Islet of Langerhans (tissue), 1 donor: ENCODE measurements at regions not wholly inside any gene's neighbourhood (a gene's known extent, or its start where the extent isn't known, plus 50 kb on each side); places are given as distances from the start of the nearest gene placed in this dataset.
"Not testable (repeated sequence)": the region's sequence is repeated elsewhere in the genome, so short reads cannot be mapped to it uniquely, and the experiment has no call there.

Experiments used
- FAIRE-seq: peaks from one replicate; lab custom pipeline; 2011; peaks lifted over from hg19 to GRCh38; lab: Jason Lieb, UNC

DNA sequence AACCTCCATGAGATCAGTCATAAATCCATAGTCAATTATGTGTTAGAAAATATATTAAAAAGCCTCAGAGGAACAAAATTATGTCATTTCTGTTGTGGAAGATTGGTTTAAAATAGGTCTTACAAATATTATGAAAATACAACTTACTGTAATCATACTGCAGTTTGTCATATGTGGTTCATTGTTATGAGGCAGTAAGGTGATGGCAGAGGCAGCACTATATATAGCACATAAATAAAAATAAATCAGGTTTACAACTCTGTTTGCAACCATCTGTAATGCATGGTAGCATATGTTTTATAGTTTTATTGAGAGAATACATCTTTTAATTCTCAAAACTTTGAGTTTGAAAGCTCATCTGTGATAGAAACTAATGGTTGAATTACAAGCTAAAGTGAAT is 651.4 kb downstream of the PCDH11X start:
- not testable (repeated sequence) for FAIRE-seq

GRCh38 chrX:92460539-92460938 is 681.4 kb downstream of the PCDH11X start:
- FAIRE-seq: not testable (repeated sequence)

DNA sequence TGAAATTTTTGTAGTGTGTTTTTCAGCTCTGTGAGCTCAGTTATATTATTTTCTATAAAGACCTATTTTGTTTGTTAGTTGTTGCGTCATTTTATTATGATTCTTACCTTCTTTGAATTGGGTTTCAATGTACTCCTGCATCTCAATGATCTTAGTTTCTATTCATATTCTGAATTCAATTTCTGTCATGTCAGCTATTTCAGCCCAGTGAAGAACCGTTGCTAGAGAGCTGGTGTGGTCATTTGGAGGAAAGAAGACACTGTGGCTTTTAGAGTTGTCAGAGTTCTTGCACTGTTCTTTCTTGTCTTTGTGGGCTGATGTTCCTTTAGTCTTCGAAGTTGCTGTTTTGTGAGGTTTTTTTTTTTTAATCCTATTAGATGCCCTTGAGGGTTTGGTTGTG is 701.0 kb downstream of the PCDH11X start:
- not testable (repeated sequence) for FAIRE-seq

DNA sequence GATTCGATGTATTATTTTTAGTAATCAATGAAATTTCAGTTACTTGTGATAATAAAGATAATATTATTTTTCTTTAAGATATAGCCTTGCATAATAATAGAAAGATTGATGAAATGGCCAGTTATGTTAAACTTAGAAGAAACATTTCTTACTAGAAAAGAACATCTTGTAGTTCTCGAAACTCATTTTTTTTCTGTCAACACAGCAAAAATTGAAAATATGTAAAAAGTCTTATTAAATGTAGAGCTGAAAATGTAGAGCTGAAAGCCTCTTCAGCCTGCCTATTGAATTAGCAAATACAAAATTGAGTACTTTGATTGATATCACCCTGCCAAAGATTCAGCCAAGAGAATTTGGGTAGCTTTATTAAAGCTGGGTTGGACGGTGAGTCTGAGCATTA is 706.3 kb downstream of the PCDH11X start:
- FAIRE-seq: not testable (repeated sequence)

DNA sequence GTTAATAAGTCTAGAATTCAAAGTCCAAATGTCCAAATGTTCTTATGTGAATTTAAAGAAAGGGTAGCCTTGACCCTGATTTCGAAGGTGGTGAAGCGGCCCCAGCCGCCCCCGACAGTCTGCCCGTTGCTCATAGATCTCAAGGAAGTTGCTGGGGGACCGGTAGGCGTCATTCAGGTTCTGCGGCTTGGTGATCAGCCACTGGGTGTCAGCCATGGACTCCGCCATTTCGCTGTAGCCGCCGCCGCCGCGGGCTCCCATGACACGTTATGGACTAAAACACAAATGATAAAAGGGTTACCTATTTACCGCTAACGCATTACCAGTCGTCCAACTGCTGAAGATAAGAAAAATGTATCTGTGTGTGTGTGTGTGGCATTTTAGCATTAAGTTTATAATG is 736.1 kb downstream of the PCDH11X start:
- FAIRE-seq: not testable (repeated sequence)

DNA sequence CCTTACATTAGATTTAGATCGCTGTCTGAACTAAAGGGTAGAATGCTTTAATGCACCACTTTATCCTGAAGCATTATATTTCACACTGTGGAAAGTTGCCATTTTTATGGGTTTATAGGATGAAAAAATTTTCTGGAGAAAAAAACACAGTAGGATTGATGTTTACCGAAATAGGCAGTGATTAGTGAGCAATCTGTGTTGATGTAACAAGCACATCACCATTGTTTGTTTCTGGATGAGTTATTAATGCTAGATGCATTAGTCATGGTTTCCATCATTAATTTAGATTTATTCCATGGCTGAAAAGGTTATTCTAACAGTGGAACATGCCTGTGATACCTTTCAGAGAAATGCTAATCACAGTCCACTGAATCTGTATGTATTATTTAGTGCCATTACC is 749.8 kb downstream of the PCDH11X start:
- FAIRE-seq: not testable (repeated sequence)

- not testable (repeated sequence) for FAIRE-seq
Measured at GRCh38 chrX:92540461-92540860, 761.3 kb downstream of the PCDH11X start.

GRCh38 chrX:92558323-92558722 is 779.1 kb downstream of the PCDH11X start:
- peak; percentile 17 for FAIRE-seq

GRCh38 chrX:92558796-92559195 is 779.6 kb downstream of the PCDH11X start:
- not testable (repeated sequence) for FAIRE-seq

DNA sequence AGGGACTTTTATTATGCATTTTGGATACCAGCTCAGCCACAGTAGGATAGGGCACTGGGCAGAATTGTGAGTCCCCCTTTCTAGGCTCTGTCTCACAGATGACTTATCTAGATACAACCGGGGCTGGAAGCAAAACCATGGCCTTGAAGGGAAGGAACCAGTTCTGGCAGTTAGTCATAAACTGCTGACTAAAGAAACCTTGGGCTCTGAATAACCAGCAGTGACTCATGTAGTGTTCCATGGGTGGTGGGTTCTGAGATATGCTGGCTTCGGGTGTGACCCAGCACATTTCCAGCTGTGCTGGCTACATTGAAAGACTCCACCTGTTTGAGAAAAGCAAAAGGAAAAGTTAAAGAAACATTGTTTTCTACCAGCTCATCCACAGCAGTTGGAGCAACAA is 780.9 kb downstream of the PCDH11X start:
- not testable (repeated sequence) for FAIRE-seq

DNA sequence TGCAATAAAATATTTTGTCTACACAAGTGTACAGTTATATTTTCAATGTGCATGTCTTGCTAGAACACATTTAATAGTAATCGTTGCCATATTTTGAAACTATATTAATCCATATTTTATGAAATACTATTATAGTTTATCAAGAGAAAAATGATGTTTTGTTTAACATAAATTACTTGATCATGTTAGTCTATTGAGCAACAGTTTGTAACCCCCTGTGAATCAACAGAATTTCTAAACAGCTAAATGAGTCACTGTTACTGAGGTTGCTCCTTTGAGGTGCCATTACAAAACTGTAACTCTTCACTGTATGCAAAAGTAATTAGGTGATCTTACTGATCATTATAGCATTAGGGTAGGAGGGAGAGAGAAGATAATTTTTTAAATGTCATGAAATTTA is 791.0 kb downstream of the PCDH11X start:
- not testable (repeated sequence) for FAIRE-seq

- not testable (repeated sequence) for FAIRE-seq
Measured at GRCh38 chrX:92586643-92587042, 807.5 kb downstream of the PCDH11X start.

GRCh38 chrX:92589676-92590075 is 810.5 kb downstream of the PCDH11X start:
- not testable (repeated sequence) for FAIRE-seq

- FAIRE-seq: not testable (repeated sequence)
Measured at GRCh38 chrX:92590726-92591298, 811.6 kb downstream of the PCDH11X start.

DNA sequence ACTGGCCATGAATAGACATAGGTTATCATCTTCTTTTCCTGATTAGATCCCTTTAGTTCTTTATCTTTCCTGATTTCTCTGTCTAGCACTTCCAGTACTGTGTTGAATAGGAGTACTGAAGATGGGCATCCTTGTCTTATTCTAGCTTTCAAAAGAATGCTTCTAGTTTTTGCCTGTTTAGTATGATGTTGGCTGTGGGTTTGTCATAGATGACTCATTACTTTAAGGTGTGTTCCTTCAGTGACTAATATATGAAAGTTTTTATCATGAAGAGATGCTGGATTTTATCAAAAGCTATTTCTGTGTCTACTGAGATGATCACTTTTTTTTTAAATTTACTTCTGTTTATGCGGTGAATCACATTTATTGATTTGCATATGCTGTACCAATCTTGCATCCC is 832.3 kb downstream of the PCDH11X start:
- FAIRE-seq: not testable (repeated sequence)

DNA sequence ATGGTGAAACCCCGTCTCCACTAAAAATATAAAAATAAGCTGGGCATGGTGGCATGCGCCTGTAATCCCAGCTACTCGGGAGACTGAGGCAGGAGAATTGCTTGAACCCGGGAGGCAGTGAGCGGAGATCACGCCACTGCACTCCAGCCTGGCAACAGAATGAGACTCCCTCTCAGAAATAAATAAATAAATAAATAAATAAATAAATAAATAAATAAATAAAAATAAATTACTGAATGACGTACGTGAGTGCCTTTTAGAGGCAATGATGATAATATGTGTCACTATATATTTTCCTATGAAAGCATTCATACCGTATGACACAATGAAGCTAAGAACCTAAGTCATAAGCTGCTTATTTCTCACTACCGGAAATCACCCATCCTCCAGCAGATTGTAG is 847.5 kb downstream of the PCDH11X start:
- FAIRE-seq: not testable (repeated sequence)

GRCh38 chrX:92657593-92657992 is 878.4 kb downstream of the PCDH11X start:
- FAIRE-seq: not testable (repeated sequence)

- FAIRE-seq: not testable (repeated sequence)
Measured at GRCh38 chrX:92659743-92660142, 880.6 kb downstream of the PCDH11X start.

GRCh38 chrX:92692796-92693195 is 913.6 kb downstream of the PCDH11X start:
- not testable (repeated sequence) for FAIRE-seq

DNA sequence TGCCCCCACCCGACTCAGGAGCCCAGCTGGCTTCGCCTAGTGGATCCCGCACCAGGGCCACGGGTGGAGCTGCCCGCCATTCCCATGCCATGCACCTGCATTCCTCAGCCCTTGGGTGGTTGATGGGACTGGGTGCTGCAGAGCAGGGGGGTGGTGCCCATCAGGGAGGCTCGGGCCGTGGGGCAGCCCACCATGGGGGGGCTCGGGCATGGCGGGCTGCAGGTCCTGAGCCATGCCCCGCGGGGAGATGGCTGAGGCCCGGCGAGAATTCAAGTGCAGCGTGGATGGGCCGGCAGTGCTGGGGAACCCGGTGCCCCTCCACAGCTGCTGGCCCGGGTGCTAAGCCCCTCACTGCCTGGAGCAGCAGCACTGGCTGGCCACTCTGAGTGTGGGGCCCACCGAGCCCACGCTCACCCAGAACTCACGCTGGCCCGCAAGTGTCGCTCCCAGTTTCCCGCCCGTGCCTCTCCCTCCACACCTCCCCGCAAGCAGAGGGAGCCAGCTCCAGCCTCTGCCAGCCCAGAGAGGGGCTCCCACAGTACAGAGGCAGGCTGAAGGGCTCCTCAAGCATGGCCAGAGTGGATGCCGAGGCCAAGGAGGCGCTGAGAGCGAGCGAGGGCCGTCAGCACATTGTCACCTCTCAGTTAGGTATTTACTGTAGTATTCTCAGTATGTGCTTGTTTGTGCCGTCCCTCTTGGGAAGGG is 920.4 kb downstream of the PCDH11X start:
- not testable (repeated sequence) for FAIRE-seq

- FAIRE-seq: not testable (repeated sequence)
Measured at GRCh38 chrX:92709784-92710183, 930.6 kb downstream of the PCDH11X start.
